Esophagus muscularis mucosa (tissue), 4 donors: ENCODE measurements at regions not wholly inside any gene's neighbourhood (a gene's known extent, or its start where the extent isn't known, plus 50 kb on each side); places are given as distances from the start of the nearest gene placed in this dataset.

Experiments used
- EP300 ChIP-seq: sonication (generic); formaldehyde crosslinking; IDR thresholded peaks from one replicate; pipeline ENCODE4 v1.6.1; 2017; ENCODE audit warnings: antibody characterized with exemption
- POLR2A ChIP-seq: fragments of 450-650 bp; IDR thresholded peaks from one replicate; pipeline ENCODE4 v1.6.1; 2017; ENCODE audit warnings: antibody characterized with exemption, moderate library complexity, mild to moderate bottlenecking, low read depth
- POLR2AphosphoS5 ChIP-seq, 2 donors: sonication (generic); formaldehyde crosslinking; IDR thresholded peaks; one replicate each; pipeline ENCODE4 v1.6.1; 2017; ENCODE audit warnings: antibody characterized with exemption in 2 of 2
- TF ChIP-seq, protein P1 (sequence below), 3 experiments: fragments of 200-600 bp in 2 of 3; fragments of 450-650 bp in 1 of 3; sonication (generic) in 2 of 3; IDR thresholded peaks; one replicate each; pipeline ENCODE4 v1.5.1; 2017 to 2019; ENCODE audit warnings: antibody characterized with exemption in 3 of 3, mild to moderate bottlenecking in 2 of 3, moderate library complexity in 1 of 3

DNA sequence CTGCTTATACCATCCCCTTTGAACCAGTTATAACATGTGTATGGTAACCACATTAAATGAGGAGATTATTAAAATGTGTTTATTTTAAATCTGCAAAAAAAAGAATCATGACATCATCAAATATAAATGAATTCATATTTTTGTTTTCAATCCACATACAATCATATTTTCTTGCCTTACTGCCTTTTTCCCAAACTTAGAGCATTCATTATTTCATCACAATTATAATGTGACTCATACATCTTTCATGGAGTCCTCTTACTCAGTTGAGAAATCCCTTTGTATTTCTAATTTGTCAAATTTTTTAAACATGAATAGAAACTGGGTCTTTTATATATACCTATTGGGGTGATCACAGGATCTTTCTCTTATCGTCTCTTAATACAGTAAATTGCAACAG, 909.6 kb downstream of the DSC3 start:
- TF ChIP-seq, protein P1, sequence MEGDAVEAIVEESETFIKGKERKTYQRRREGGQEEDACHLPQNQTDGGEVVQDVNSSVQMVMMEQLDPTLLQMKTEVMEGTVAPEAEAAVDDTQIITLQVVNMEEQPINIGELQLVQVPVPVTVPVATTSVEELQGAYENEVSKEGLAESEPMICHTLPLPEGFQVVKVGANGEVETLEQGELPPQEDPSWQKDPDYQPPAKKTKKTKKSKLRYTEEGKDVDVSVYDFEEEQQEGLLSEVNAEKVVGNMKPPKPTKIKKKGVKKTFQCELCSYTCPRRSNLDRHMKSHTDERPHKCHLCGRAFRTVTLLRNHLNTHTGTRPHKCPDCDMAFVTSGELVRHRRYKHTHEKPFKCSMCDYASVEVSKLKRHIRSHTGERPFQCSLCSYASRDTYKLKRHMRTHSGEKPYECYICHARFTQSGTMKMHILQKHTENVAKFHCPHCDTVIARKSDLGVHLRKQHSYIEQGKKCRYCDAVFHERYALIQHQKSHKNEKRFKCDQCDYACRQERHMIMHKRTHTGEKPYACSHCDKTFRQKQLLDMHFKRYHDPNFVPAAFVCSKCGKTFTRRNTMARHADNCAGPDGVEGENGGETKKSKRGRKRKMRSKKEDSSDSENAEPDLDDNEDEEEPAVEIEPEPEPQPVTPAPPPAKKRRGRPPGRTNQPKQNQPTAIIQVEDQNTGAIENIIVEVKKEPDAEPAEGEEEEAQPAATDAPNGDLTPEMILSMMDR (IDR thresholded peaks at IDR 0.05) = no peak
- TF ChIP-seq POLR2AphosphoS5 (IDR thresholded peaks at IDR 0.05) = no peak
- no peak for TF ChIP-seq POLR2A
- TF ChIP-seq EP300 = no peak
